ENCODE measurements at regions not wholly inside any gene's neighbourhood (a gene's known extent, or its start where the extent isn't known, plus 50 kb on each side); places are given as distances from the start of the nearest gene placed in this dataset.

- in situ Hi-C loops (cut with MboI; ENCODE audit: low sequenced_read_pairs, unreplicated experiment) = loop anchor here (10.0 kb wide), 1 partner anchor 270 kb away; no protein-coding TSS in a partner anchor
- DNase-seq (ENCODE audit: low spot score) = no peak
- TF ChIP-seq, protein P1, sequence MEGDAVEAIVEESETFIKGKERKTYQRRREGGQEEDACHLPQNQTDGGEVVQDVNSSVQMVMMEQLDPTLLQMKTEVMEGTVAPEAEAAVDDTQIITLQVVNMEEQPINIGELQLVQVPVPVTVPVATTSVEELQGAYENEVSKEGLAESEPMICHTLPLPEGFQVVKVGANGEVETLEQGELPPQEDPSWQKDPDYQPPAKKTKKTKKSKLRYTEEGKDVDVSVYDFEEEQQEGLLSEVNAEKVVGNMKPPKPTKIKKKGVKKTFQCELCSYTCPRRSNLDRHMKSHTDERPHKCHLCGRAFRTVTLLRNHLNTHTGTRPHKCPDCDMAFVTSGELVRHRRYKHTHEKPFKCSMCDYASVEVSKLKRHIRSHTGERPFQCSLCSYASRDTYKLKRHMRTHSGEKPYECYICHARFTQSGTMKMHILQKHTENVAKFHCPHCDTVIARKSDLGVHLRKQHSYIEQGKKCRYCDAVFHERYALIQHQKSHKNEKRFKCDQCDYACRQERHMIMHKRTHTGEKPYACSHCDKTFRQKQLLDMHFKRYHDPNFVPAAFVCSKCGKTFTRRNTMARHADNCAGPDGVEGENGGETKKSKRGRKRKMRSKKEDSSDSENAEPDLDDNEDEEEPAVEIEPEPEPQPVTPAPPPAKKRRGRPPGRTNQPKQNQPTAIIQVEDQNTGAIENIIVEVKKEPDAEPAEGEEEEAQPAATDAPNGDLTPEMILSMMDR (IDR thresholded peaks at IDR 0.05; ENCODE audit: borderline replicate concordance, control extremely low read depth, extremely low read depth, insufficient read depth, missing control alignments) = no peak
Observed at GRCh38 chr7:3154317-3154716, 110.7 kb upstream of the CARD11 start.

DNA sequence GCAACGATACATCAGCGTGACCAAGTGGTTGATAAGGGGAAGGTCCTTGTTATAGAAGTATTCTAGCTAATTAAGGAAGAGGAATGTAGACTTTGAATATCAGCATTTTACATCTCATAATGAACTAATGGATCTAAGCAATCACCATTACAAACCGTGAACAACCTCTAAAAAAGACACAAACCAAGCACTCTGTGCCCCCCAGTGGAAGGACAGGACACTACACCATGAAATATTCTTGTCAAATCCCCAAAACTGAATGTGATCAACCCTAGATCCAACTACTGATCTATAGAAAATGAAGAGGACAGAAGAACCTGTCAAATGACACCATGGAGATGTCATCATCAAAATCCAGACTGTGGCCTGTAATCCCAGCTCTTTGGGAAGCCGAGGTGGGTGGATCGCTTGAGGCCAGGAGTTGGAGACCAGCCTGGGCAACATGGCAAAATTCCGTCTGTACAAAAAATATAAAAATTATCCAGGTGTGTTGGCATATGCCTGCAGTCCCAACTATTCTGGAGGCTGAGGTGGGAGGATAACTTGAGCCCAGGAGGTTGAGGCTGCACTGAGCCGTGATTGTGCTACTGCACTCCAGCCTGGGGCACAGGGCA lies 111.3 kb upstream of the CARD11 start:
- in situ Hi-C loops (cut with MboI; ENCODE audit: low sequenced_read_pairs, unreplicated experiment) = loop anchor here (10.0 kb wide), 1 partner anchor 270 kb away; no protein-coding TSS in a partner anchor
- DNase-seq (ENCODE audit: low spot score) = peak; percentile 74
- TF ChIP-seq, protein P1 (IDR thresholded peaks at IDR 0.05; ENCODE audit: borderline replicate concordance, control extremely low read depth, extremely low read depth, insufficient read depth, missing control alignments) = peak; percentile 62

DNA sequence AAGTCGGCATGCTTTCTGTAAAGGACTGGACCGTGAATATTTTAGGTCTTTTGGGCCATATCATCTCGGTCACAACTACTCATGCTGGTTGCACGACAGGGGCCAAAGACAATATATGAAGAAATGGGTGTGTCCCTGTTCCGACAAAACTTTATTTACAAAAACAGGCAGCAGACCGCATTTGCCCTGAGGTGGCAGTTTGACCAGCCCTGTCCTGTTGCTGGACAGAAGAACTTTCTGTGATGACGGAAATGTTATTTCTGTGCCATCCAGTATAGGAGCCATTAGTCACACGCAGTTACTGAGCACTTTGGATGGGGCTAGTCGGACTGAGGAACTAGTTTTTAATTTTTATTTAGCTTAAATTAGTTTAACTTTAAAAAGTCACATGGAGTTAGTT lies 112.8 kb upstream of the CARD11 start:
- DNase-seq (ENCODE audit: low spot score) = no peak
- in situ Hi-C loops (cut with MboI; ENCODE audit: low sequenced_read_pairs, unreplicated experiment) = loop anchor here (10.0 kb wide), 1 partner anchor 272 kb away; no protein-coding TSS in a partner anchor
- TF ChIP-seq, protein P1 (IDR thresholded peaks at IDR 0.05; ENCODE audit: borderline replicate concordance, control extremely low read depth, extremely low read depth, insufficient read depth, missing control alignments) = no peak

GRCh38 chr7:3157566-3158287 lies 114.1 kb upstream of the CARD11 start:
- TF ChIP-seq, protein P1 (IDR thresholded peaks at IDR 0.05; ENCODE audit: borderline replicate concordance, control extremely low read depth, extremely low read depth, insufficient read depth, missing control alignments) = no peak
- DNase-seq (ENCODE audit: low spot score) = no peak
- in situ Hi-C loops (cut with MboI; ENCODE audit: low sequenced_read_pairs, unreplicated experiment) = loop anchor here (10.0 kb wide), 1 partner anchor 273 kb away; no protein-coding TSS in a partner anchor

DNA sequence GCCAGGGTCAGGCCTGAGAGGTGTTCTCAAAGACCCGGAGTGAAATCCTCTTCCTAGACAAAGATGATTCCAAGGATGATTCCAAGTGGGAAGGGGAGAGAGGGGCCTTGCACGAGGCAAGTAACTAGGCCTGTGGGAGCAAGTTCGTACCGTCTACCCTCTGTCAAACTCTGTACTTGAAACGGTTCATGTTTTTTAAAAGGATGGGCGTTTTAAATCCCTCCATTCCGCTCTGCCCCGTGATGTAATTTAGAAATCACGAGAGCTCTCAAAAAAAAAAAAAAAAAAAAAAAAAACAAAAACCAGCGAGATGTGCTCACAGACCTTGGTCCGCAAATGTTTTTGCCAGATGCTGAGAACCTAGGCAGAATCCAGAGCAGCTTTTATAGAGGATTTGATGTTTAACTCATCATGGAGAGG lies 114.7 kb upstream of the CARD11 start:
- no peak for DNase-seq (ENCODE audit: low spot score)
- in situ Hi-C loops (cut with MboI; ENCODE audit: low sequenced_read_pairs, unreplicated experiment) = loop anchor here (10.0 kb wide), 1 partner anchor 274 kb away; no protein-coding TSS in a partner anchor
- TF ChIP-seq, protein P1 (IDR thresholded peaks at IDR 0.05; ENCODE audit: borderline replicate concordance, control extremely low read depth, extremely low read depth, insufficient read depth, missing control alignments) = no peak

- no peak for DNase-seq (ENCODE audit: low spot score)
- in situ Hi-C loops (cut with MboI; ENCODE audit: low sequenced_read_pairs, unreplicated experiment) = loop anchor here (10.0 kb wide), 1 partner anchor 274 kb away; no protein-coding TSS in a partner anchor
- TF ChIP-seq, protein P1 (IDR thresholded peaks at IDR 0.05; ENCODE audit: borderline replicate concordance, control extremely low read depth, extremely low read depth, insufficient read depth, missing control alignments) = no peak
Observed at GRCh38 chr7:3159039-3159438, 115.4 kb upstream of the CARD11 start.

Measured in GM13976 (cell line).